SK-N-SH (cell line): ENCODE measurements at regions not wholly inside any gene's neighbourhood (a gene's known extent, or its start where the extent isn't known, plus 50 kb on each side); places are given as distances from the start of the nearest gene placed in this dataset.

Experiments
- CTCF ChIP-seq: fragments of 200-600 bp; sonication (generic); IDR thresholded peaks from 2 replicates; pipeline ENCODE4 v1.6.1; 2017; ENCODE audit warnings: antibody characterized with exemption, mild to moderate bottlenecking, moderate library complexity
- EP300 ChIP-seq, 2 experiments: IDR thresholded peaks; 2 replicates each; pipeline versions ENCODE4 v1.4.0 to v1.6.1; 2012; ENCODE audit warnings: borderline replicate concordance in 1 of 2, low read depth in 1 of 2, low read length in 1 of 2
- NRF1 ChIP-seq: IDR thresholded peaks from 2 replicates; pipeline ENCODE4 v1.6.1; 2012; ENCODE audit warnings: low read depth, mild to moderate bottlenecking, low read length
- RCOR1 ChIP-seq: fragments of 150-350 bp; IDR thresholded peaks from 2 replicates; pipeline ENCODE4 v1.6.1; 2017; ENCODE audit warnings: antibody characterized with exemption, low read length
- TAF1 ChIP-seq: IDR thresholded peaks from 2 replicates; pipeline ENCODE4 v1.6.1; 2012; ENCODE audit warnings: low read depth, mild to moderate bottlenecking, low read length, moderate library complexity, borderline replicate concordance

GRCh38 chr13:63117710-63118109, 1702.1 kb upstream of the PCDH20 start:
- TF ChIP-seq EP300 (IDR thresholded peaks at IDR 0.05; ENCODE audit: borderline replicate concordance in 1 of 2, low read depth in 1 of 2, low read length in 1 of 2), result no peak
- TF ChIP-seq TAF1, result no peak
- no peak for TF ChIP-seq NRF1
- TF ChIP-seq CTCF, result no peak
- no peak for TF ChIP-seq RCOR1
